Activated B cell treated with CpG ODN at 0.5 μM for 24 hours (primary cell): ENCODE measurements at regions not wholly inside any gene's neighbourhood (a gene's known extent, or its start where the extent isn't known, plus 50 kb on each side); places are given as distances from the start of the nearest gene placed in this dataset.

Experiments
- ATAC-seq: fragments of 200-7000 bp; cut with Tn5 transposase; one replicate; pipeline ENCODE4 v1.10.0; 2021; ENCODE audit warnings: low read depth, mild to moderate bottlenecking, moderate library complexity
- CTCF ChIA-PET: fragments of 350-600 bp; sonication (Branson Sonifier 250); formaldehyde crosslinking; loops from one replicate; lab custom pipeline; 2021; ENCODE audit warnings: antibody characterized with exemption; lab: Charles Lee
- POLR2A ChIA-PET: fragments of 350-600 bp; sonication (Branson Sonifier 250); formaldehyde crosslinking; loops from one replicate; lab custom pipeline; 2021; ENCODE audit warnings: antibody characterized with exemption; lab: Charles Lee
- DNase-seq: peaks from one replicate; pipeline ENCODE4 v3.0.0; 2022
- H3K27ac Mint-ChIP-seq: one replicate; pipeline ENCODE4 v1.8.0; 2020; ENCODE audit warnings: mixed read lengths
- H3K27me3 Mint-ChIP-seq: one replicate; pipeline ENCODE4 v1.8.0; 2021; ENCODE audit warnings: mixed read lengths
- H3K36me3 Mint-ChIP-seq: one replicate; pipeline ENCODE4 v1.8.0; 2021; ENCODE audit warnings: low read depth, mixed read lengths
- H3K4me1 Mint-ChIP-seq: one replicate; pipeline ENCODE4 v1.8.0; 2021; ENCODE audit warnings: mixed read lengths
- H3K4me3 Mint-ChIP-seq: one replicate; pipeline ENCODE4 v1.8.0; 2020; ENCODE audit warnings: mild to moderate bottlenecking, mixed read lengths
- H3K9me3 Mint-ChIP-seq: one replicate; pipeline ENCODE4 v1.8.0; 2020; ENCODE audit warnings: mixed read lengths
- intact Hi-C: fragments of 100-400 bp; cut with micrococcal nuclease; formaldehyde crosslinking; loops from one replicate; pipeline ENCODE4 v1.15.1; 2024
- TF ChIP-seq, protein P1 (sequence below): fragments of 200-600 bp; IDR thresholded peaks from one replicate; pipeline ENCODE4 v1.8.0; 2022; ENCODE audit warnings: antibody characterized with exemption, mild to moderate bottlenecking

DNA sequence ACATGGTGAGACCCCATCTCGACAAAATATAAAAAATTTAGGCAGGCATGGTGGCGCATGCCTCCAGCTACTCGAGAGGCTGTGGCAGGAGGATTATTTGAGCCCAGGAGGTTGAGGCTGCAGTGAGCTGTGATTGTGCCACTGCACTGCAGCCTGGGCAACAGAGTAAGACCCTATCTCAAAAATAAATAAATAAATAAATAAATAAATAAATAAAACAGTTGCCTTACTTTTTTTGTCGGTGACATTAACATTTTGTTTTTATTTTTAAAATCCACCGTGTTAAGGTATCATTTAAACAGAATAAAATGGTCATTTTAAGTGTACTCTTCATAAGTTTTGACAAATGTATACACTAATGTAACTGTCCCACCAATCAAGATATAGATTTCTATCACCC lies 57.0 kb downstream of the RASL11A start:
- intact Hi-C loops: no loop called here
- ATAC-seq: no peak

DNA sequence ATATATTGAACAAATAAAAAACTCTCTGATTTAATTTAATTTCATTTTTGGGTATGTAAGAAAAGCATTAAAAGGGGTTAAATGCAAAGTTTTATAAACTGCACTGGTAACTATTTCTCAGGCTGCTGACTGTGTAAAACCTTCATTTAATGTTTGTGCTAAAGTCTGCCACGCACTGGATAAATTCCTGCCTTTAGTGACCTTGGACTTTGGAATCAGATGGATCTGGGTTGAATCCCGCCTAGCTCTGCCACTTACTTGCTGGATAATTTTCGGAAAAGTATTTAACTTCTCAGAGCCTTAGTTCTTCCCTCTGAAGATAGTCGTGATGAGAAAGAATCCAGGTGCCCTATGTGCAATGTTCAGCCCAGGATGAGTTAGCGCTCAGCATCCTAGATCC lies 58.6 kb downstream of the RASL11A start:
- no peaks in the 10 kb centered on the region for H3K36me3 Mint-ChIP-seq
- POLR2A ChIA-PET: no interaction called here
- TF ChIP-seq, protein P1, sequence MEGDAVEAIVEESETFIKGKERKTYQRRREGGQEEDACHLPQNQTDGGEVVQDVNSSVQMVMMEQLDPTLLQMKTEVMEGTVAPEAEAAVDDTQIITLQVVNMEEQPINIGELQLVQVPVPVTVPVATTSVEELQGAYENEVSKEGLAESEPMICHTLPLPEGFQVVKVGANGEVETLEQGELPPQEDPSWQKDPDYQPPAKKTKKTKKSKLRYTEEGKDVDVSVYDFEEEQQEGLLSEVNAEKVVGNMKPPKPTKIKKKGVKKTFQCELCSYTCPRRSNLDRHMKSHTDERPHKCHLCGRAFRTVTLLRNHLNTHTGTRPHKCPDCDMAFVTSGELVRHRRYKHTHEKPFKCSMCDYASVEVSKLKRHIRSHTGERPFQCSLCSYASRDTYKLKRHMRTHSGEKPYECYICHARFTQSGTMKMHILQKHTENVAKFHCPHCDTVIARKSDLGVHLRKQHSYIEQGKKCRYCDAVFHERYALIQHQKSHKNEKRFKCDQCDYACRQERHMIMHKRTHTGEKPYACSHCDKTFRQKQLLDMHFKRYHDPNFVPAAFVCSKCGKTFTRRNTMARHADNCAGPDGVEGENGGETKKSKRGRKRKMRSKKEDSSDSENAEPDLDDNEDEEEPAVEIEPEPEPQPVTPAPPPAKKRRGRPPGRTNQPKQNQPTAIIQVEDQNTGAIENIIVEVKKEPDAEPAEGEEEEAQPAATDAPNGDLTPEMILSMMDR: no peak
- peaks cover 6% of the 10 kb centered on the region for H3K4me1 Mint-ChIP-seq
- H3K27me3 Mint-ChIP-seq: peaks cover 5% of the 10 kb centered on the region
- ATAC-seq (no peak), DNase-seq (no peak)
- H3K4me3 Mint-ChIP-seq: no peak overlapping the region
- H3K27ac Mint-ChIP-seq: no peak overlapping the region
- no peaks in the 10 kb centered on the region for H3K9me3 Mint-ChIP-seq
- intact Hi-C loops: no loop called here
- CTCF ChIA-PET: interaction anchor here (1.5 kb wide), 1 partner anchor 8 kb away, joined by 3 read pairs; no protein-coding TSS in a partner anchor

More for the DNA sequence above, 57.0 kb downstream of the RASL11A start:
- H3K4me3 Mint-ChIP-seq: no peak overlapping the region
- no peak for DNase-seq
- no peaks in the 10 kb centered on the region for H3K36me3 Mint-ChIP-seq
- ChIA-PET CTCF (no interaction called here), POLR2A (interaction anchor here (0.7 kb wide), 1 partner anchor 246 kb away, joined by 3 read pairs; no protein-coding TSS in a partner anchor)
- peaks cover 6% of the 10 kb centered on the region for H3K4me1 Mint-ChIP-seq
- TF ChIP-seq, protein P1: no peak
- no peak overlapping the region for H3K27ac Mint-ChIP-seq
- no peaks in the 10 kb centered on the region for H3K9me3 Mint-ChIP-seq
- peaks cover 3% of the 10 kb centered on the region for H3K27me3 Mint-ChIP-seq

DNA sequence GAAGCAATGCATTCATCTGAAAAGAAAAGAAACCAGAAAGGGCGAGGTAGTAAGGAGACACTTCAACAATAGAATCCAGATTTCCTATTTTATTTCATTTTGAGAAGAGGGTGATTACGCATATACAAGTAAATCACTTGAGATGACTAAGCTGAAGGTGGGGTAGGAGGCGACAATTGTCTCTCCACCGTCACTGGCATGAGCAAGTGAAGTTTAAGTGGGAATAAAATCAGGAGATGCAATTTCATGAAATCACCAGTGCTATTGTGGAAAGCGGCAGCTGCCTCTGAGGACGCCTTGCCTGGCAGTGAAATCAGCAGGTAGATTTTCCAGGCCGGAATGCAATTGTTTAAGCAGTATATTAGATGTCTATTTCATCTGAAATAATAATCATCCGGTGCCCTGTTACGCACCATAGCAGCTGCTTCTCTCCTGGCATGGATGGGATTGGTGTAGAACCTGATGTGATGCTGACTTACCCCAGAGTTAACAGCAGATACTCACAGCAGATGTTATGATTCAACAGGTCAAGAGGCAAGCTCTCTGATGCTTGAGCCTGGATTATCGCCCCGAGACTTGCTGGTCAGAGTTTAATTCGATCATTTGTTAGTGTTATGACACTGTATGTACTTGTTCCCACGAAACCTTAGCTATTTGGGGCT lies 64.3 kb downstream of the RASL11A start:
- no peaks in the 10 kb centered on the region for H3K36me3 Mint-ChIP-seq
- POLR2A ChIA-PET: no interaction called here
- peaks cover 5% of the 10 kb centered on the region for H3K27me3 Mint-ChIP-seq
- H3K4me3 Mint-ChIP-seq: no peak overlapping the region
- peaks cover 3% of the 10 kb centered on the region for H3K4me1 Mint-ChIP-seq
- CTCF ChIA-PET: no interaction called here
- no peak for DNase-seq
- H3K9me3 Mint-ChIP-seq: no peaks in the 10 kb centered on the region
- no peak for ATAC-seq
- intact Hi-C loops: no loop called here
- TF ChIP-seq, protein P1: no peak
- H3K27ac Mint-ChIP-seq: no peak overlapping the region

DNA sequence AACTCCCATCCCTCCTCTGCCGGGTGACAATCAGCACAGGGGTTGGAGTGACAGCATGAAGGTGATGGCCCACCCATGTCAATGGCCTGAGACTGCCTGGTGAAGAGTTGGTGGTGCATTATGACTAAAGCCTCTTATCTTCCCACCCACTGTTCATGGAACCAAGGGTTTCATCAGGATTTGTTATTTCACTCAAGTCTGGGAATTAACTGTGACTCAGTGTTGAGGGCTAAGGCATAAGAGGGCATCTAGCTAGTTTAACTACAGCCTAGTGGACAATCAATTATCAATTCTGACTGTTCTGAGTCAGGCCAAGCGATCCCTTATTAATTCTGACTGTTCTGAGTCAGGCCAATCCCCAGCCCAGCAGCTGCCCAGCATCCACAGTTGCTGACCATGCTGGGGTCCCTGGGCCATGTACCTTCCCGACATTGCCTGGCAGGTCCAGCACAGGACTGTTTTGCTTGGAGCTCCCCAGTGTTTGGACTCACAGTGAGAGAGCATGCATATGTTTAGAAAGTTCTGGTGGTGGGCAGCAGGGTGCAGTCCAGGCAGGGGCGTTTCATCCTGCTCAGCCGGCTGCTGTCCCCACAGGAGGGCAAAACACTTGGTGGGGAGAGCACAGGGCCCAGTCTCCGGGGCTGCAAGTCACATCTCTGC lies 65.5 kb downstream of the RASL11A start:
- peaks cover 7% of the 10 kb centered on the region for H3K27me3 Mint-ChIP-seq
- ATAC-seq (no peak), DNase-seq (no peak)
- TF ChIP-seq, protein P1: no peak
- H3K4me1 Mint-ChIP-seq: peaks cover 3% of the 10 kb centered on the region
- no peaks in the 10 kb centered on the region for H3K9me3 Mint-ChIP-seq
- intact Hi-C loops: no loop called here
- no peak overlapping the region for H3K27ac Mint-ChIP-seq
- CTCF ChIA-PET: no interaction called here
- H3K4me3 Mint-ChIP-seq: no peak overlapping the region
- no peaks in the 10 kb centered on the region for H3K36me3 Mint-ChIP-seq
- POLR2A ChIA-PET: no interaction called here

GRCh38 chr13:27338207-27338606 lies 67.6 kb downstream of the RASL11A start:
- TF ChIP-seq, protein P1: no peak
- intact Hi-C loops: no loop called here
- POLR2A ChIA-PET: interaction anchor here (0.7 kb wide), 1 partner anchor 81 kb away, joined by 9 read pairs; no protein-coding TSS in a partner anchor
- no peaks in the 10 kb centered on the region for H3K36me3 Mint-ChIP-seq
- DNase-seq (no peak), ATAC-seq (no peak)
- H3K9me3 Mint-ChIP-seq: no peaks in the 10 kb centered on the region
- no peak overlapping the region for H3K4me3 Mint-ChIP-seq
- H3K27me3 Mint-ChIP-seq: peaks cover 4% of the 10 kb centered on the region
- H3K27ac Mint-ChIP-seq: no peak overlapping the region
- CTCF ChIA-PET: interaction anchor here (0.8 to 3.2 kb wide), 6 partner anchors 9 to 353 kb away, joined by 3 to 17 read pairs (median 4); no protein-coding TSS in a partner anchor
- peaks cover 3% of the 10 kb centered on the region for H3K4me1 Mint-ChIP-seq
